Smooth muscle cell (in vitro differentiated cells): ENCODE measurements at regions not wholly inside any gene's neighbourhood (a gene's known extent, or its start where the extent isn't known, plus 50 kb on each side); places are given as distances from the start of the nearest gene placed in this dataset.

Source experiments
- DNase-seq: peaks from one replicate; lab custom pipeline; 2025; ENCODE audit not compliant: unreplicated experiment; lab: John Stamatoyannopoulos, UW
- H2AFZ ChIP-seq: fragments of 200-600 bp; sonication (generic); 2 replicates; pipeline ENCODE4 v1.6.0; 2016; ENCODE audit warnings: antibody characterized with exemption, low read depth, mild to moderate bottlenecking
- H3F3A ChIP-seq: fragments of 200-600 bp; sonication (generic); 2 replicates; pipeline ENCODE4 v1.6.0; 2017; ENCODE audit warnings: antibody characterized with exemption, low read depth
- H3K27ac ChIP-seq: fragments of 200-600 bp; sonication (generic); 2 replicates; pipeline ENCODE4 v1.5.1; 2016; ENCODE audit warnings: low read depth, mild to moderate bottlenecking
- H3K27me3 ChIP-seq: fragments of 200-600 bp; sonication (generic); 2 replicates; pipeline ENCODE4 v1.6.1; 2016; ENCODE audit warnings: low read depth, mild to moderate bottlenecking
- H3K36me3 ChIP-seq: fragments of 200-600 bp; sonication (generic); 2 replicates; pipeline ENCODE4 v1.5.1; 2016; ENCODE audit warnings: low read depth
- H3K4me1 ChIP-seq: fragments of 200-600 bp; sonication (generic); 2 replicates; pipeline ENCODE4 v1.5.1; 2016; ENCODE audit warnings: low read depth
- H3K4me2 ChIP-seq: fragments of 200-600 bp; sonication (generic); 2 replicates; pipeline ENCODE4 v1.6.0; 2016; ENCODE audit warnings: mild to moderate bottlenecking
- H3K4me3 ChIP-seq: fragments of 200-600 bp; sonication (generic); 2 replicates; pipeline ENCODE4 v1.5.1; 2016; ENCODE audit warnings: mild to moderate bottlenecking
- H3K79me2 ChIP-seq: fragments of 200-600 bp; sonication (generic); 2 replicates; pipeline ENCODE4 v1.6.0; 2016; ENCODE audit warnings: low read depth, mild to moderate bottlenecking
- H3K9ac ChIP-seq: fragments of 200-600 bp; sonication (generic); 2 replicates; pipeline ENCODE4 v1.6.0; 2016; ENCODE audit warnings: low read depth
- H3K9me3 ChIP-seq: fragments of 200-600 bp; sonication (generic); replicated peaks from 2 replicates; pipeline ENCODE4 v1.5.1; 2016; ENCODE audit warnings: low read depth
- H4K20me1 ChIP-seq: fragments of 200-600 bp; sonication (generic); 2 replicates; pipeline ENCODE4 v1.6.0; 2016; ENCODE audit warnings: low read depth
- WGBS: methylation state at CpG from one replicate; pipeline ENCODE4 v1.1.7; 2016; ENCODE audit warnings: low lambda C conversion rate; 5-methylcytosine and 5-hydroxymethylcytosine counted together
- TF ChIP-seq, protein P1 (sequence below): fragments of 200-600 bp; sonication (generic); IDR thresholded peaks from 2 replicates; pipeline ENCODE4 v1.5.1; 2017; ENCODE audit warnings: borderline replicate concordance, mild to moderate bottlenecking, antibody characterized with exemption; ENCODE audit not compliant: insufficient read depth, poor library complexity, severe bottlenecking

- TF ChIP-seq, protein P1, sequence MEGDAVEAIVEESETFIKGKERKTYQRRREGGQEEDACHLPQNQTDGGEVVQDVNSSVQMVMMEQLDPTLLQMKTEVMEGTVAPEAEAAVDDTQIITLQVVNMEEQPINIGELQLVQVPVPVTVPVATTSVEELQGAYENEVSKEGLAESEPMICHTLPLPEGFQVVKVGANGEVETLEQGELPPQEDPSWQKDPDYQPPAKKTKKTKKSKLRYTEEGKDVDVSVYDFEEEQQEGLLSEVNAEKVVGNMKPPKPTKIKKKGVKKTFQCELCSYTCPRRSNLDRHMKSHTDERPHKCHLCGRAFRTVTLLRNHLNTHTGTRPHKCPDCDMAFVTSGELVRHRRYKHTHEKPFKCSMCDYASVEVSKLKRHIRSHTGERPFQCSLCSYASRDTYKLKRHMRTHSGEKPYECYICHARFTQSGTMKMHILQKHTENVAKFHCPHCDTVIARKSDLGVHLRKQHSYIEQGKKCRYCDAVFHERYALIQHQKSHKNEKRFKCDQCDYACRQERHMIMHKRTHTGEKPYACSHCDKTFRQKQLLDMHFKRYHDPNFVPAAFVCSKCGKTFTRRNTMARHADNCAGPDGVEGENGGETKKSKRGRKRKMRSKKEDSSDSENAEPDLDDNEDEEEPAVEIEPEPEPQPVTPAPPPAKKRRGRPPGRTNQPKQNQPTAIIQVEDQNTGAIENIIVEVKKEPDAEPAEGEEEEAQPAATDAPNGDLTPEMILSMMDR: no peak
- no peaks in the 10 kb centered on the region for H3K4me1 ChIP-seq
- no peaks in the 10 kb centered on the region for H3K9me3 ChIP-seq
- no peaks in the 10 kb centered on the region for H3K27me3 ChIP-seq
- H4K20me1 ChIP-seq: no peaks in the 10 kb centered on the region
- no peak overlapping the region for H3K27ac ChIP-seq
- H3F3A ChIP-seq: no peaks in the 10 kb centered on the region
- H3K36me3 ChIP-seq: no peaks in the 10 kb centered on the region
- no peaks in the 10 kb centered on the region for H3K79me2 ChIP-seq
- no peak overlapping the region for H3K9ac ChIP-seq
- no peak overlapping the region for H3K4me2 ChIP-seq
- no peak for DNase-seq
- H3K4me3 ChIP-seq: no peak overlapping the region
- no peak overlapping the region for H2AFZ ChIP-seq
Observed at GRCh38 chr4:135207531-135207930, 1005.9 kb upstream of the PABPC4L start.

GRCh38 chr4:135204311-135204710, 1002.7 kb upstream of the PABPC4L start:
- no peak overlapping the region for H3K4me2 ChIP-seq
- H3K4me1 ChIP-seq: no peaks in the 10 kb centered on the region
- no peaks in the 10 kb centered on the region for H3K9me3 ChIP-seq
- TF ChIP-seq, protein P1: no peak
- H3F3A ChIP-seq: no peaks in the 10 kb centered on the region
- no peaks in the 10 kb centered on the region for H3K79me2 ChIP-seq
- 59% methylated on average over 3 of the region's 3 CpGs for WGBS
- no peaks in the 10 kb centered on the region for H4K20me1 ChIP-seq
- no peak overlapping the region for H2AFZ ChIP-seq
- no peak overlapping the region for H3K4me3 ChIP-seq
- no peak overlapping the region for H3K9ac ChIP-seq
- no peak overlapping the region for H3K27ac ChIP-seq
- no peak for DNase-seq
- no peaks in the 10 kb centered on the region for H3K27me3 ChIP-seq
- H3K36me3 ChIP-seq: no peaks in the 10 kb centered on the region

DNA sequence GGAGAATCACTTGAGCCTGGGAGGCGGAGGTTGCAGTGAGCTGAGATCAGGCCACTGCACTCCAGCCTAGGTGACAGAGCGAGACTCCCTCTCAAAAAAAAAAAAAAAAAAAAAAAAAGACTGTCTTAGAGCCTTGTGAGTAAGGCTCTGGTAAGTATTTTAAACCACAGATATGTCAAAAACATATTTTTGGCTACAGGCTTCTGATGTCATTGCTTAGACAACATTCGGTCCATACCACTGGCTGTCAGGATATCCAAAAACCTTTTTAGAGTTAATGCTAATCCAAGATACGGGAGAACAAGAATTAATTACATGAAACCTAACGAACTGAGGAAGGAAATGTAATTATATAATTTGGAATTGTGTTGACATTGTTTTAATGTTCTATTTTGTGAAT, 999.5 kb upstream of the PABPC4L start:
- no peak for DNase-seq
- Histone ChIP-seq H4K20me1 (no peaks in the 10 kb centered on the region), H3K9me3 (no peaks in the 10 kb centered on the region), H3K4me3 (no peak overlapping the region), H3K36me3 (no peaks in the 10 kb centered on the region), H3K27ac (no peak overlapping the region), H3F3A (no peaks in the 10 kb centered on the region), H3K9ac (no peak overlapping the region), H3K79me2 (no peaks in the 10 kb centered on the region), H3K27me3 (no peaks in the 10 kb centered on the region), H3K4me1 (no peaks in the 10 kb centered on the region), H2AFZ (no peak overlapping the region), H3K4me2 (no peak overlapping the region)
- WGBS: 67% methylated on average over 5 of the region's 5 CpGs
- TF ChIP-seq, protein P1: no peak

GRCh38 chr4:135197641-135198040, 996.1 kb upstream of the PABPC4L start:
- no peaks in the 10 kb centered on the region for H4K20me1 ChIP-seq
- no peaks in the 10 kb centered on the region for H3K27me3 ChIP-seq
- H3K79me2 ChIP-seq: no peaks in the 10 kb centered on the region
- H3K9me3 ChIP-seq: no peaks in the 10 kb centered on the region
- H3K4me3 ChIP-seq: no peak overlapping the region
- no peak overlapping the region for H2AFZ ChIP-seq
- TF ChIP-seq, protein P1: no peak
- no peak for DNase-seq
- no peak overlapping the region for H3K4me2 ChIP-seq
- WGBS: 79% methylated on average over 1 of the region's 1 CpG
- no peaks in the 10 kb centered on the region for H3K36me3 ChIP-seq
- H3F3A ChIP-seq: no peaks in the 10 kb centered on the region
- H3K9ac ChIP-seq: no peak overlapping the region
- H3K4me1 ChIP-seq: no peaks in the 10 kb centered on the region
- H3K27ac ChIP-seq: no peak overlapping the region
